ENCODE measurements at regions not wholly inside any gene's neighbourhood (a gene's known extent, or its start where the extent isn't known, plus 50 kb on each side); places are given as distances from the start of the nearest gene placed in this dataset.

- no peak for TF ChIP-seq CTCF (IDR thresholded peaks at IDR 0.05)
- TF ChIP-seq POLR2AphosphoS5 (IDR thresholded peaks at IDR 0.05) = no peak
These were observed 338.8 kb upstream of the ATP10B start for GRCh38 chr5:161190778-161191177.

Measured in upper lobe of left lung (tissue), 4 donors.